OCI-LY1 (cell line): ENCODE measurements at regions not wholly inside any gene's neighbourhood (a gene's known extent, or its start where the extent isn't known, plus 50 kb on each side); places are given as distances from the start of the nearest gene placed in this dataset.

Experiments
- H2AFZ ChIP-seq: fragments of 200-600 bp; sonication (generic), shearing (Covaris generic); 2 replicates; pipeline ENCODE4 v1.6.0; 2014; ENCODE audit warnings: antibody characterized with exemption, mild to moderate bottlenecking, low read length
- H3F3A ChIP-seq: fragments of 200-600 bp; sonication (generic), shearing (Covaris generic); 2 replicates; pipeline ENCODE4 v1.6.0; 2014; ENCODE audit warnings: mild to moderate bottlenecking, antibody characterized with exemption, low read length, moderate library complexity; ENCODE audit not compliant: insufficient read depth
- H3K27ac ChIP-seq: fragments of 200-600 bp; sonication (generic); 2 replicates; pipeline ENCODE4 v1.5.1; 2014; ENCODE audit warnings: low read length, mixed run types, mild to moderate bottlenecking, low read depth; ENCODE audit not compliant: poor library complexity, severe bottlenecking
- H3K27me3 ChIP-seq: fragments of 200-600 bp; sonication (generic); 2 replicates; pipeline ENCODE4 v1.6.0; 2014; ENCODE audit warnings: antibody characterized with exemption, mild to moderate bottlenecking, low read length, moderate library complexity; ENCODE audit not compliant: insufficient read depth
- H3K36me3 ChIP-seq: fragments of 200-600 bp; sonication (generic); 2 replicates; pipeline ENCODE4 v1.6.1; 2014; ENCODE audit warnings: mild to moderate bottlenecking, antibody characterized with exemption, low read length, moderate library complexity, mixed read lengths; ENCODE audit not compliant: insufficient read depth
- H3K4me1 ChIP-seq: fragments of 200-600 bp; sonication (generic); 2 replicates; pipeline ENCODE4 v1.5.1; 2014; ENCODE audit warnings: mild to moderate bottlenecking, low read length, moderate library complexity; ENCODE audit not compliant: insufficient read depth, severe bottlenecking
- H3K4me2 ChIP-seq: fragments of 200-600 bp; sonication (generic), shearing (Covaris generic); 2 replicates; pipeline ENCODE4 v1.6.1; 2014; ENCODE audit warnings: low read length
- H3K4me3 ChIP-seq: fragments of 200-600 bp; sonication (generic); 2 replicates; pipeline ENCODE4 v1.5.1; 2014; ENCODE audit warnings: low read length, low read depth, mild to moderate bottlenecking, mixed read lengths; ENCODE audit not compliant: poor library complexity, severe bottlenecking
- H3K79me2 ChIP-seq: fragments of 200-600 bp; shearing (Covaris generic); 2 replicates; pipeline ENCODE4 v1.6.1; 2016; ENCODE audit warnings: mixed run types, low read length, mixed read lengths; ENCODE audit not compliant: insufficient read depth
- H3K9ac ChIP-seq: fragments of 200-600 bp; sonication (generic), shearing (Covaris generic); 2 replicates; pipeline ENCODE4 v1.6.1; 2014; ENCODE audit warnings: mild to moderate bottlenecking, low read length, mixed read lengths
- H3K9me2 ChIP-seq: fragments of 200-600 bp; sonication (generic), shearing (Covaris generic); 2 replicates; pipeline ENCODE4 v1.6.1; 2014; ENCODE audit warnings: low read depth, mild to moderate bottlenecking, low read length, mixed read lengths
- H3K9me3 ChIP-seq: fragments of 200-600 bp; shearing (Covaris generic); 2 replicates; pipeline ENCODE4 v1.6.1; 2014; ENCODE audit warnings: low read length, mixed read lengths
- H4K20me1 ChIP-seq: fragments of 200-600 bp; sonication (generic), shearing (Covaris generic); 2 replicates; pipeline ENCODE4 v1.6.0; 2016; ENCODE audit warnings: mild to moderate bottlenecking, low read length; ENCODE audit not compliant: insufficient read depth
- EZH2 ChIP-seq: fragments of 200-600 bp; sonication (generic), shearing (Covaris generic); IDR thresholded peaks from 2 replicates; pipeline ENCODE4 v1.8.0; 2017; ENCODE audit warnings: borderline replicate concordance, mixed run types, mild to moderate bottlenecking, antibody characterized with exemption, low read length, moderate library complexity, mixed read lengths
- TF ChIP-seq, protein P1 (sequence below): fragments of 200-600 bp; sonication (generic), shearing (Covaris generic); IDR thresholded peaks from 2 replicates; pipeline ENCODE4 v1.5.1; 2017; ENCODE audit warnings: mild to moderate bottlenecking, antibody characterized with exemption, low read length, moderate library complexity, mixed read lengths

- no peak overlapping the region for H3K4me3 ChIP-seq
- no peak overlapping the region for H2AFZ ChIP-seq
- H3K79me2 ChIP-seq, result no peaks in the 10 kb centered on the region
- H3F3A ChIP-seq, result no peaks in the 10 kb centered on the region
- H3K36me3 ChIP-seq, result no peaks in the 10 kb centered on the region
- no peak overlapping the region for H3K27ac ChIP-seq
- TF ChIP-seq EZH2, result no peak
- TF ChIP-seq, protein P1, sequence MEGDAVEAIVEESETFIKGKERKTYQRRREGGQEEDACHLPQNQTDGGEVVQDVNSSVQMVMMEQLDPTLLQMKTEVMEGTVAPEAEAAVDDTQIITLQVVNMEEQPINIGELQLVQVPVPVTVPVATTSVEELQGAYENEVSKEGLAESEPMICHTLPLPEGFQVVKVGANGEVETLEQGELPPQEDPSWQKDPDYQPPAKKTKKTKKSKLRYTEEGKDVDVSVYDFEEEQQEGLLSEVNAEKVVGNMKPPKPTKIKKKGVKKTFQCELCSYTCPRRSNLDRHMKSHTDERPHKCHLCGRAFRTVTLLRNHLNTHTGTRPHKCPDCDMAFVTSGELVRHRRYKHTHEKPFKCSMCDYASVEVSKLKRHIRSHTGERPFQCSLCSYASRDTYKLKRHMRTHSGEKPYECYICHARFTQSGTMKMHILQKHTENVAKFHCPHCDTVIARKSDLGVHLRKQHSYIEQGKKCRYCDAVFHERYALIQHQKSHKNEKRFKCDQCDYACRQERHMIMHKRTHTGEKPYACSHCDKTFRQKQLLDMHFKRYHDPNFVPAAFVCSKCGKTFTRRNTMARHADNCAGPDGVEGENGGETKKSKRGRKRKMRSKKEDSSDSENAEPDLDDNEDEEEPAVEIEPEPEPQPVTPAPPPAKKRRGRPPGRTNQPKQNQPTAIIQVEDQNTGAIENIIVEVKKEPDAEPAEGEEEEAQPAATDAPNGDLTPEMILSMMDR, result no peak
- no peaks in the 10 kb centered on the region for H4K20me1 ChIP-seq
- no peaks in the 10 kb centered on the region for H3K4me1 ChIP-seq
- H3K4me2 ChIP-seq, result no peak overlapping the region
- H3K9ac ChIP-seq, result no peak overlapping the region
- no peaks in the 10 kb centered on the region for H3K9me3 ChIP-seq
- no peaks in the 10 kb centered on the region for H3K9me2 ChIP-seq
- no peaks in the 10 kb centered on the region for H3K27me3 ChIP-seq
These were observed 208.0 kb downstream of the NOVA1 start for GRCh38 chr14:26389646-26390508.

- H3K27me3 ChIP-seq, result no peaks in the 10 kb centered on the region
- no peak overlapping the region for H3K4me3 ChIP-seq
- H3K9me3 ChIP-seq, result no peaks in the 10 kb centered on the region
- TF ChIP-seq EZH2, result no peak
- TF ChIP-seq, protein P1, result no peak
- no peaks in the 10 kb centered on the region for H3K9me2 ChIP-seq
- no peak overlapping the region for H2AFZ ChIP-seq
- H3K4me1 ChIP-seq, result no peaks in the 10 kb centered on the region
- no peaks in the 10 kb centered on the region for H4K20me1 ChIP-seq
- no peaks in the 10 kb centered on the region for H3K36me3 ChIP-seq
- H3K4me2 ChIP-seq, result no peak overlapping the region
- no peaks in the 10 kb centered on the region for H3F3A ChIP-seq
- no peak overlapping the region for H3K27ac ChIP-seq
- no peaks in the 10 kb centered on the region for H3K79me2 ChIP-seq
- H3K9ac ChIP-seq, result no peak overlapping the region
These were observed 212.5 kb downstream of the NOVA1 start for GRCh38 chr14:26385310-26385709.

- Histone ChIP-seq H2AFZ (no peak overlapping the region), H4K20me1 (no peaks in the 10 kb centered on the region), H3K4me3 (no peak overlapping the region), H3K27me3 (no peaks in the 10 kb centered on the region), H3K27ac (no peak overlapping the region), H3K36me3 (no peaks in the 10 kb centered on the region), H3K9ac (no peak overlapping the region), H3K4me2 (no peak overlapping the region), H3K4me1 (no peaks in the 10 kb centered on the region), H3K79me2 (no peaks in the 10 kb centered on the region), H3F3A (no peaks in the 10 kb centered on the region), H3K9me2 (no peaks in the 10 kb centered on the region), H3K9me3 (no peaks in the 10 kb centered on the region)
- no peak for TF ChIP-seq EZH2
- TF ChIP-seq, protein P1, result no peak
These were observed 214.7 kb downstream of the NOVA1 start for GRCh38 chr14:26382901-26383685.
